ENCODE measurements at regions not wholly inside any gene's neighbourhood (a gene's known extent, or its start where the extent isn't known, plus 50 kb on each side); places are given as distances from the start of the nearest gene placed in this dataset.

DNA sequence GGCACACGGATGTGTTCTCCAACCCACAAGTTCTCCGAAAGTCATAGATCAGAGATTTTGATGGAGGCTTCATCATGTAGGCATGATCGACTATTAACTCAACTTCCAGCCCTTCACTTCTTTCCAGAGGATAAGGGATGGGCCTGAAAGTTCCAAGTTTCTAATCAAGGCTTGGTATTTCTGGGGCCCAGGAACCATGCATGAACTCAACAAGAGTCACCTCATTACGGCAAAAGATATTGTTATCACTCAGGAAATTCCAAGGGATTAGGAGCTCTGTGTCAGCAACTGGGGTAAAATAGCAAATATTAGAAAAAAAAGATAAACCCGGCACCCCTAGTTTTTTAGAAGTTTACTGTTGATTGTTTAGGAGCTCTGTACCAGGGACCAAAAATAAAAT lies 240.1 kb upstream of the PPP1R2C start:
- no peak for DNase-seq

DNA sequence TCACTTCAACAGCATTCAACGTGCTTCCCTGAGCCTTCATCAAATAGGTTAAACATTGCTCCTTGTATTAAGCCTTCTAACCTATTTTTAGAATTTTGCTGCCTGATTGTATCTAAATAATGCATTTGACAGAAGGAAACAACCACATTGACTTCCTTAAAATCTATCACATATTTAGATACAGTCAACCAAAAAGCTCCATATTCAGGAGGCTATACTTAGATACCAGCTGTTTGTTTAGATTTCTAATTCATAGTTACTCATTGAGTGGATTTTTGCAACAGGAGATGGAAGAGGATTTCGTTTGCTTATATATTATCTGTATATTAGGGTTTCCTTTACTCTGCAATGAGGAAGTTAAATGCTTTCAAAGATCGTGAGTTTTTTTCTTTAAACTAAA lies 241.1 kb upstream of the PPP1R2C start:
- no peak for DNase-seq

DNA sequence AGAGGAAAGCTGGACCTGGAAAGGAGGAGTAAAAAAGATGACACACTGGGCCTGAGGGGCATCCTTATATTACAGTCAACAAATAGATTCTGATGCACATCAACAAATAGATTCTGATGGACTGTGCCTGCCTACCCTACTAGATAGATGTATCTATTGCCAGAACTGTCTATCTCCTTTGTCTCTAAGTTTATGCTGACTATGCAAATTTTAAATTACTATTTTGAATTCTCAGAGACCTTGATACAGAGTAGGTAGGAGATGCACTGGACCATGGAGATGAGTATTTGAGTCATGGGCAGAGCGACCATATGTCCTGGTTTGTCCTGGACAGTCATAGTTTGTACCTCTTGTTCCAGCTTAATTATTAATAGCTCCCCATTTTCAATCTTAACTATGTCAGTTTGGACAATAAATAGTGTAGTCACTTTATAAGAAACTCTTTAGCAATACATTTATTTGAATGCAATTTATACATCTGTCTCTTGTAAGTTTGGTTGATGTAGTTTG lies 247.9 kb upstream of the PPP1R2C start:
- DNase-seq, result no peak

DNA sequence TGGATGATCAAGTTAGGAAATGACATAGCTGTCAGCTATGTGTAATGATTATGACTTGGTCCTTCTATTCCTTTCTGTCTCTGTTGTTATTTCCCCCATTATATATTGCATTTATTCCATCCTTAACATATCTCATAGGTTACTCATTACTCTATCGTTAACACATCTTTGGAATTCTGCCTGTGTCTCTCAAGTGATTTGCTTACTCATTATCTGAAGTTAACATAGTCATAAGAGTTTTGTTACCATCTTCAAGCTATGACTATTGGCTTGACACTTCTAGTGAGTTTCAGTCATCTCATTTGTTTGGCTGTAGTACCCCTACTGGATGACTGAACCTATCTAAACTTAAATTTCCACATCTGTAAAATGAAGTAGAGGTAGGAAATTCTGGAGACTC lies 286.1 kb upstream of the PPP1R2C start:
- no peak for DNase-seq

DNA sequence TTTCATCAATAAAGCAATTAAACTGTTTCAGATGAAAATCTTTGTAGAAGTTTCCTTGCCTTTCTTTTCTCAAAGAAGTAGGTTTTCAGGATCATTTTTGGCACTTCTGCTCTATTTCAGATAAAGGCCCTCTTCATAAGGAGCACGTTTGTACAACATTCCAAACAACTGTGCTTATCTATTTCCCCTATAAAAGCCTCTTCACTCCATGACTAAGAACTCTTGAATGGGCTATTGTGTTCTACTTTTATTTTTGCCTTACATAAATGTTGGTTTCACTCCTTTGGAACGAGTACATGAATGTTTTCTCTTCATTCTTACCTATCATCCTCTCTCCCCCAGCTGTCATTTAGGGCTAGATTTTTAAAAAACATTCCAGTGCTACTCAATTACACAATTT lies 288.0 kb upstream of the PPP1R2C start:
- no peak for DNase-seq

DNA sequence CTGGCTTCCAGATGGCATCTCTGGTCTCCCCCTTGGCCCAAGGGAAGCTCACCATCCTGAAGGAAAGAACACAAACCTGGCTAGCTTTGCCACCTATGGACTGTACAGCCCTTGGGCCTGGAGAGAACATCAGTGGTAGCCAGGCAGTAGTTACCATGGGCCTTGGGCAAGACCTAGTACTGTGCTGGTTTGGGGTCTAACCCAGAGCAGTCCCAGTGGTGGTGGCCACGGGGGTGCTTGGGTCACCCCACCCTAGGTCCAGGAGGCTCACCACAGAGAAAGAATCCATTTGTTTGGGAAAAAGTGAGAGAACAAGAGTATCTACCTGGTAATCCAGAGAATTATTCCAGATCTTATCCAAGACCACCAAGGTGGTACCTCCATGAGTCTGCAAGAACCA lies 290.7 kb upstream of the PPP1R2C start:
- DNase-seq, result no peak

DNA sequence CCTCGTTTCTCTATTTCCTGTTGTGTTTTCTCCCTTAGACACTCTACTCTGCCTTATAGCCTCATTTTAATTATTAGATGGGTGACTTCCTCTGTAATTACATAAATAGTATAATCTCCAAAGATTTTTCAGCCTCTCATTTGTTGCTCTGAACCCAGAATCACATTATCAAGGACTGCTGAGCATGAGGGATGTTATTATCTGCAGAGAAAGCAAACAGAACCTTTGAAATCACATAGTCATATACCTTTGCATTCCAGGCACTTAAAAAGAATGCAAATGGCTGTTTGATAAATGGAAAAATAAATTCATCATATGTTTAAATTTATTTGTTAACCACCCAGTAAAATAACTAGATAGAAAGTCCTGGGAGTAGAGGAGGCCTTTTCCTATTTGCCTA lies 305.1 kb upstream of the PPP1R2C start:
- DNase-seq, result no peak

DNA sequence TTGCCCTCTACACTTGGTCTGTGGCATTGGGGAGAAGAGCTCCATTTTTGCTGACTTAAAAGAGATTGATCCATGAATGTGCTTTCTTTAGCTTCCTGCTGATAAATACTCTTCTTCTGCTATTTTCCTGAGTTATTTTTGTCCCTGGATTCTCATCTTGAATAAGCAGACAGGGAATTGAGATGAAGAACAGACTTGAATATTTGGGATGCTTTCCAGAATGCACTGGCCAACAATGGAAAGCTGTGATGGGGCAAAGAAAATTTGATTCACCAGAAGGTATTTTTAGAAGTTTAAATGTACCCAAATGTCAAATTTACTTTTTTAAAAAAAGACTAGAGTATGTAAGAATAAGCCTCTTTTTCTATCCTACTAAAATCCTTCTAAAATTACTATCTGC lies 309.9 kb upstream of the PPP1R2C start:
- DNase-seq, result no peak

DNA sequence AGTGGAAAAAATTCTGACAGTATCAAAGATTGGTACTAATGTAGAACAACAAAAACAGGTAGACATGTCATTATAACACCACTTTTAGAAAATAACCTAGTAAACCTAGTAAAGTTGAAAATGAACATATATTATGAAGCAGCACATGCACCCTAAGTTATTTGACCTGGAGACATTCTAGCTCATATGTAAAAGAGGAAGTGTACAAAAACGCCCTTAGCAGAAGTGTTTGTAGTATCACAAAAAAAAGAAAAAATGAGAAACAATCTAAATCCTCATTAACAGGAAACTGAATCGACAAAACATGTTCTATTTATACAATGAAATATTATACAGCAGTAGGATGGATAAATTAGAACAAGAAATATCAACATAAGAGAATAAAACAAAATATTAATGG lies 318.9 kb upstream of the PPP1R2C start:
- DNase-seq, result no peak

DNA sequence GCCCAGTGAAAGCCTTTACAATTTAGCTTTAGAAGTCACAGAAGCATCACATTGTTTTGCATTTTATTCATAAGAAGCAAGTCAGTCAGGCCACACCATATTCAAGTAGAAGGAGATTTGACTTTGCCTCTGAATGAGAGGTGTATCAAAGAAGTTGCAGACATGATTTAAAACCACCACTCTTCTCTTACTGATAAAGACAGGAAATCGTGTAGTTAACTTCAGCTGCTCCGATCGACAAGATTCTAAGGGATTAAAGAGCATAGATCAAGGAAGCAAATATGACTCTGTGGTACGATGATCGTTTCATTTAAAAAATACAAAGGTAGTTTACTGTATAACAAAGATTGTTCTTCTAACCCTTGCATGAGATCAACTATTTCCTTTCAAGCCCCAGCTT lies 328.0 kb upstream of the PPP1R2C start:
- DNase-seq, result no peak

DNA sequence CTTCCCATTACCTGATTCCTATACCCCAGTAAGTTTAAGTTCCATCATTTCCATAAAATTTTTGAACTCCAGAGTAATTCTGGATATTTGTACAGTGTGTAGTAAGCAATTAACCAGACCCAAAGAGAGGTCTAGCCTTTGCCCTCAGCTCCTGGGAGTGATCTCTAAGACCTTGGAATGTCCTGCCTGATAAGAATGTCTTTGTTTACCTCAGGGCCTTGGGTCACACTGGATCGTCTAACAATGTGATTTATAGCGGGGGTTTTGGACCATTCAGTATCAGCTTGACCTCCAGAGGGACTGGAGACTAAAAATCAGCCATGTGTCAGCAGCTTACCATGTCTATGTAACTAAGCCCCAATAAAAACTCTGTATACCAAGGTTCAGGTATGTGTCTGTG lies 330.9 kb upstream of the PPP1R2C start:
- DNase-seq, result no peak

DNA sequence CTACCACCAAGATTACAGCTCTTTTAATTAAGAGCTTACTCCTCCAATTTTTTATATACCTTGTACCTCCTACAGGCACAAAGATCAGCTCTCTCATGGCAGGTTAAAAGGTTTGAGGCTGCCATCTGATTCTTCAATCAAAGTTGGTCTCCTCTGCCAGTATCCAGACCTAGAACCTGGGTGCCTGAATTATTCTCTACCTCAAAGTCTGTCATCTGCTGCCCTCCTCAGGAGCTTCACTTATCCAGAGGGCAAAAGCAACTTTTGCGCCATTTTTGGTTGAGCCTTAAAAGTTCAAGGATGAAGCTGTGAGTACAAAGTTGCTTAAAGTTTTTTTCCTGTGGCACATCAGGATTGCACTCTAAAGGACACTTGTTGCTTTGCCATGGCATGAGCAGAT lies 343.7 kb upstream of the PPP1R2C start:
- no peak for DNase-seq

DNA sequence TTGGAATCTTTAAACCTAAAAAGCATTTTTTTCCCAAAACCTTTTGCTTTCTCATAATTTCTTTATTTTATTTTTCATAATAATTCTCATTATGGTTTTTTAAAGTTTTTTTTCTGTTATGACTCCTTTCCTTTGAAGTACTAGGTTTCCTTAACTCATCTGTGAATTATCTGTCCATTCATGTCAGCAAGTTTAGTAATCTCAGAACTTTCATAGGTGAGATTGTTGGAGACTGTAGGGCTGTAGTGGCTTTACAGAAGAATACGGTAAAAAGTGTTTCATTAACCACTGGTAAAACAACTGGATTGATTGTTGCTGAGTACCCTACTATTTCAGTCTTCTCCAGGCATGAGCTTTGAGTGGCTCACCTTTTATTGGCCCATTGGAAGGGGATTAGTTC lies 361.7 kb upstream of the PPP1R2C start:
- no peak for DNase-seq

DNA sequence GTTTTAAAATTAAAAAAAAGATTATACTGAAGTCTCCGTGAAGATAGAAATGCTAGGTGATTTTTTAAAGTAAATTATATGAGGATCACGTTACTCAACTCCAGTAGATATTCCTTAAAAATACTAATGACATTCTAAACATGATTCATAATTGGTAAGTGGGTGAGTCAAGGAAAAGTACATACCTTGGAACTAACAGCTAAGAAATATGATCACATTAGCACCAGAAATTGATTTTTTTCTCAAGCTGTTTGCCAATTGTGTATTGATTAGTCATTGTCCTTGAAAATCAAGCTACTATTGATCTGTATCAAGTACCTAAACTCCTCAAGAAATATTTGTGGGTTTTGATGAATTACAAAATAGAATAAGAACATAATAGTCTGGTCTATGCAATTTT lies 362.6 kb upstream of the PPP1R2C start:
- DNase-seq, result no peak

DNA sequence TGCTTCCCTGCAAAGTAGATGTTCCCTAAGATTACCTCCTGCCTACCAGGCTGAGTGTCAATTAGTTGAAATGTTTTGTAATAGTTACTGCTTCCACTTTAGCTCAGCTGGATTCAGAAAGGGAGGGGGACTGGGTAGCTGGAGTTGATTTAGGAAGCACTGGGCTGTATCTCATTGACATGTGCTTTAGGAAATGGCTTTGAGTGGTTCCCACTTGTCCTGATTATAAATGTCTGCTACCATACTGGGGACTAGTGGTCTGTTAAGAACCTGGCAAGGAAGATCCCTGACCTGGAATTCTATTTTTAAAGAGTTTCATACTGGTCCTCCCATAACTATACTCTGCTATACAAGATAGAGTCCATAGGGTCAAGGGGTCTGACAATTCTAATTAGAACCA lies 363.9 kb upstream of the PPP1R2C start:
- DNase-seq, result no peak

DNA sequence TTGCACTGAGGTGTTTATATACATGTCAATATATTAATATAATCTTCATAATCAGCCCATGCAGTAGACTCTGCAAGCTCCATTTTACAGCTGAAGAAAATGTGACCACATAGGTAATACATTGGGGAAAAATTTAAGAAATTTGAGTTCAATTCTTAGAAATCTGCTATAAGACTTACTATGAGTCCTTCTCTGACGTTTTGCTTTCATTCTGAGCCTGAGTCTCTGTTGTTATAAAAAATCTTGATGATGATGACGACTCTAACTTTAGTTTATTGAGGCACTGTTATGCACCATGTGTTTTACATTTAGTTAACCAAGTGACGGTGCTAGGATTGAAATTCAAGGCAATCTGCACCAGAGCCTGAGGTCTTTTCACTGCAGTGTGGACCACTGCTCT lies 370.3 kb upstream of the PPP1R2C start:
- DNase-seq, result no peak

DNA sequence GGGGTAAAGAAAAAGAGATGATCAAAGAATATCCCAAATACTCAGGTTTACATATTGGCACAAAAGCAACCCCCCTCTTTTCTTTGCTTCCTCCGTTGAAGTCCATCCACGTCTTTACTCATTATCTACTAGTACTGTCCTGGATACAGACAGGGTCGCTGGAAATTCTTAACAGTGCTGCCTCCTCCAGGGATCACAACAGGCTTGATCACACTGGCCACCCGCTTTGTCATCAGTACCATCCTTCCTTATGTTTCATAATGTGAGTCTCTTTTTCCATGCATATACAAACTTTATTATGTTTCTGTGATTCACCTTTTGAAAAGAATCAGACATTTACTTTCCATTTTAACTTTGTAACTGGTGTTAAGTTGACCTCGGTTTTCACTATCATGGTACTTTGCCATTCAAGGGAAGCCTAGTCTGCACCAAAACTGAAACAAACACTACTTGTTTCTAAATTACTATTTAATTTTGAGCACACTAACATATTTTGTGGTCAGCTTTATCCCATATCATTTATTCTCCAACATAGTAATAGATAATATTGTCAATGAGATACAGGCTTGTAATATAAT lies 387.5 kb upstream of the PPP1R2C start:
- DNase-seq, result no peak

DNA sequence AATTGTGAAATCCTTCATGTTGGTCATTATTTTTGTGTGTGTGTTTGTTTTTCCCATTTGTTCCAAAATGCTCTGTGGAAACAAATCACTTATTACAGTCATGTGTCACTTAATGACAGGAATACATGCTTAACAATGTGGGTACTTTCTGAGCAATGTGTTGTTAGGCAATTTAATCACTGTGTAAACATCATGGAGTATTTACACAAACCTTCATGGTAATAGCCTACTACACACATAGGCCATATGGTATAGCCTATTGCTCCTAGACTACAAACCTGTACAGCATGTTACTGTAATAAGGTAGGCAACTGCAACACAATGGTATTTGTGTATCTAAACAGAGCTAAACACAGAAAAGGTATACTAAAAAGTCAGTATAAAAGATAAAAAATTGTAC lies 388.9 kb upstream of the PPP1R2C start:
- DNase-seq, result no peak

DNA sequence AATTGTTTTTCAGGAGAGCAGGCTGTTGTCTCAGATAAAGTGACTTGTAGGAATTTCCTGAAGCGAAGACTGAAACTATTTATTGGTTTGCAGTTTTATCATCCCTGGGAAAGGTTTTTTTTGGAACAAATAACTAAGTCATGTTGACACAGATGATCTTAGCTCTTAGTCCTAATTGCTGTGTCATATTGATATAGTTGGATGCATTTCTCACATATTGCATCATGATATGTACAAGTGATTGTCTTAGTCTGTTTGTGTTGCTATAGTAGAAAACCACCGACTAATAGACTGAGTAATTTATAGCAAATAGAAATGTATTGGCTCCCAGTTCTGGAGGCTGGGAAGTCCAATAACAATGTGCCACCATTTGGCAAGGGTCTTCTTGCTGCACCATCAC lies 397.5 kb upstream of the PPP1R2C start:
- DNase-seq, result no peak

DNA sequence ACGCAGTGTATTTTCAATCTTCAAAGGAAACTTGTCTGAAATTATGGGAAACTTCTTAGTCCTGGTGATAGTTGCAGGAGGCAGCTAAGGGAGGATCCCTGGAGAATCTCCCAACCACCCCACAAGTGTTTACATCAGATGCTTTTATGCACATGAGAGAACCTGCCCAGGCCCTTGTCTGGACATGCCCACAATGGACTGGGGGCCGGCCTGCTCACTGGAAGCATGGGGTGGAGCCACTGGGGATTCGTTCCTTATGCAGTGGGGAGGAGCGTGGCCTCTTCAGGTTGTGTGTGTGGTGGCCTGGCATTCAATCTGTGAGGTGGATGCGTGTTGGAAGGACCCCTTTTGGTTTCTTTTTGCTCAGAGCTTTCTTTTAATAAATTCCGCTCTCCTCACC lies 398.7 kb upstream of the PPP1R2C start:
- DNase-seq, result no peak

DNA sequence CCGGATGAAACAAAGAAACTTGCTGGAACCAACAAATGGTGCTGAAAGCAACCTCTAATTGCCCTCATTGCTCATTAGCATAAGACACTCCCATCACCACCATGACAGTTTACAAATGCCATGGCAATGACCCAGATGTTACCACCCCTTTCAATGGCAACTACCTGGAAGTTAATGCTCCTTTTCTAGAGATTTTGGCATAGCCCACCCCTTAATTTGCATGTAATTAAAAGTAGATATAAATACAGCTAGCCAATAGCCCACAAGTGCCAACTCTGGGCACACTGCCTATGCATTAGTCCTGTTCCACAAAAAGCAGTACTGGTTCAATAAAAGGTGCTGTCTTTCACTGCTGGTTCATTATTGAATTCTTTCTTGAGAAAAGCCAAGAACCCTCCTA lies 410.3 kb upstream of the PPP1R2C start:
- DNase-seq, result no peak

DNA sequence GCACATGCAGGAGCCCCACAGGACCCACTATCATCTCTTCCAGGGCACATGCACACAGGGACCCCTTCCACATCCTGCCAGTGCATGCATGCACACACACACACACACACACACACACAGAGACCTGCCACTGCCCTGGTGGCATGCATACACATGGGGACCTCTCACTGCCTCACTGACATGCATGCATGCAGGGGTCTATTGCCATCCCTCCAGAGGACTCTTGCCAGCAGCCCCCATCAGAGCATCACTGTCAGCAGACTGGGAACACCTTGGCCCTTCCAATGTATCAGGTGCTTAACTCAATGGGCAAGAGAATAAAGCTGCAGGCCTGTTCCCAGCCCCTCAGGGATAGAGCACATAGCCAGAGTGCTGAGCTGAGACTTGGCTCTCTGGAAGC lies 433.6 kb upstream of the PPP1R2C start:
- no peak for DNase-seq

DNA sequence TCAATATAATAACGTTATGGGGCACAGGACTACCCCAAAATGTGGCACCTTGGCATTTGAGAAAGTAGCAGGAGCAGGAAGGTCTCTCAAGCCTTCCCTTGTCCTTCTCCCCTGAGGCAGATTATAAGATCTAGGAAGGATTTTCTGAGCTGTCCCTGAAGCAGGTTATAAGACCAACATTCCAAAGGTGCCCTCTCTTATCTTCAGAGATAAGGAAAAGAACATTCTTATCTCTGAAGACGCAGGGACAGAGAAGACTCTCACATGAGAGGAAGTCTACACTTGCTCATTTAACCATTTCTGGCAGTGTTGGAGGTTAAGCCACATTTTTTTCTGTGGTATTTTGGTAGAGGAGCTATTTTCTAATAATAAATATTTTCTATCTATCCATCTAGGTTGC lies 437.9 kb upstream of the MAOA start:
- no peak for DNase-seq

DNA sequence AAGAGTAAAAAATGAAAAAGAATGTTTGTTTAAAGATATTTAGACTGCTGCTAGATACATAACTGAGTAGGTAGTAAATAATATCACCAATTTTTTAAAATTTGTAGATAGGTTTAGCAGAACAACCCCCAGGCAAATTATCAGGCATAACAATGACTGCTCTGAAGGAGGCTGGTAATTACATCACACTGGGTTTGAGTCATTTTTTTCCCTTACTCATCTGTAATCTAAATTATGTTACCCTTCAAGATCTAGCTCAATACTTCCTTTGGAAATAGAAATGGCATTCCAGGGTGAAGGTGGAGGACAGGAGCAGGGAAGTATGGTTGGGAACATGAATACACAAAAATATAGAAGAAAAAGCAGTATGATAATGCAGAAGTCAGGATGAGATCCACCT lies 431.6 kb upstream of the MAOA start:
- no peak for DNase-seq

DNA sequence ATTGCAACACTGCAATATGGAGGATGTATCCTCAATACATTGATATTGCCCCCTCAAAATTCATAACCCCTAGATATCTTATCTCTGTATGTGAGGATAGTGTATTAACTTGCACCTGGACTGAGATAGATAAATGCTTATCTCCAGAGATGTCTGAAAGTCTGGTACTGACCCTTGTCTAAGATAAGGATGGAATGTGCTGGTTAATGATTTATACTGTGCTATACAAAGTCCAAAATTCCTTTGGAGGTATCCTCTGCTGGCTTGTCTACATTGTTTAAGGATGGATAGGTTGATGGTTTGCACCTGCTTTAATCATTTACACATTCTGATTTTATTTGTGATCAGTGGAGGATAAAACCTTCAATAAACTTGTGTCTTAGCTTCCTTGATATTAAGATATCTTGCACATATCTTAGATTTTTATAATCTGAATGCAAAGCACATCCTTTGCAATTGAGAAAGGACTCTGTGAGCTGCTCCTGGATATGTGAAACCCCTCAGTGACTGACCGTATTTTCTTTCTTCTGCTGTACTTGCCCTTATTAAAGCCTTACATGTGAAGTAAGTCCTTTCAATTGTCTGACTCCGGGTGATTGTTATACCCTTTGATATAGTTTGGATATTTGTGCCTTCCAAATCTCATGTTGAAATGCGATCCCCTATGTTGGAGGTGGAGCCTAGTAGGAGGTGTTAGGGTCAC lies 430.3 kb upstream of the MAOA start:
- DNase-seq, result no peak
